ENCODE measurements at regions not wholly inside any gene's neighbourhood (a gene's known extent, or its start where the extent isn't known, plus 50 kb on each side); places are given as distances from the start of the nearest gene placed in this dataset.

- Histone ChIP-seq H3K4me2 (no peak overlapping the region), H3K4me3 (no peak overlapping the region), H3K36me3 (ENCODE audit: insufficient read depth) (peaks cover 22% of the 10 kb centered on the region), H3K27me3 (ENCODE audit: insufficient read depth) (no peaks in the 10 kb centered on the region), H3K9me2 (ENCODE audit: insufficient read depth) (peaks cover 3% of the 10 kb centered on the region; the same call in 1 of the 2 replicates), H3F3A (replicated peaks; ENCODE audit: low read depth) (no peaks in the 10 kb centered on the region), H3K79me2 (replicated peaks; ENCODE audit: insufficient read depth) (no peaks in the 10 kb centered on the region), H2AFZ (no peak overlapping the region), H3K27ac (ENCODE audit: low read depth) (no peak overlapping the region), H4K20me1 (replicated peaks; ENCODE audit: insufficient read depth) (no peaks in the 10 kb centered on the region), H3K4me1 (ENCODE audit: insufficient read depth) (no peaks in the 10 kb centered on the region)
- Mint-ChIP-seq H3K9me3 (peaks cover 44% of the 10 kb centered on the region), H3K36me3 (ENCODE audit: low read depth) (peaks cover 13% of the 10 kb centered on the region), H3K27ac (no peak overlapping the region), H3K27me3 (ENCODE audit: insufficient read depth, low read depth, poor library complexity) (no peaks in the 10 kb centered on the region), H3K4me3 (no peak overlapping the region), H3K4me1 (no peaks in the 10 kb centered on the region)
- TF ChIP-seq EZH2phosphoT487 (IDR thresholded peaks at IDR 0.05; ENCODE audit: unreplicated experiment), result no peak
- TF ChIP-seq REST (IDR thresholded peaks at IDR 0.05; ENCODE audit: unreplicated experiment), result no peak
- TF ChIP-seq ZNF331 (CRISPR knock-in tag; IDR thresholded peaks at IDR 0.05; ENCODE audit: low read depth), result no peak
- no peak for TF ChIP-seq POLR2AphosphoS5 (IDR thresholded peaks at IDR 0.05; ENCODE audit: low read depth)
- TF ChIP-seq NANOG (IDR thresholded peaks at IDR 0.05; ENCODE audit: borderline replicate concordance), result no peak
- no peak for TF ChIP-seq ETS1 (IDR thresholded peaks at IDR 0.05)
- TF ChIP-seq JUNB (IDR thresholded peaks at IDR 0.05; ENCODE audit: unreplicated experiment), result no peak
- ATAC-seq (no peak), DNase-seq (ENCODE audit: low spot score) (peak; percentile 21)
Measured at GRCh38 chr3:20451170-20451569, 265.2 kb upstream of the SGO1 start.

GRCh38 chr3:20450611-20451010 is 264.6 kb upstream of the SGO1 start:
- Histone ChIP-seq H3F3A (replicated peaks; ENCODE audit: low read depth) (no peaks in the 10 kb centered on the region), H3K27ac (ENCODE audit: low read depth) (no peak overlapping the region), H3K4me2 (no peak overlapping the region), H3K9me2 (ENCODE audit: insufficient read depth) (peaks cover 3% of the 10 kb centered on the region; the same call in 1 of the 2 replicates), H3K36me3 (ENCODE audit: insufficient read depth) (peaks cover 22% of the 10 kb centered on the region), H3K79me2 (replicated peaks; ENCODE audit: insufficient read depth) (no peaks in the 10 kb centered on the region), H3K27me3 (ENCODE audit: insufficient read depth) (no peaks in the 10 kb centered on the region), H4K20me1 (replicated peaks; ENCODE audit: insufficient read depth) (no peaks in the 10 kb centered on the region), H2AFZ (no peak overlapping the region), H3K4me1 (ENCODE audit: insufficient read depth) (no peaks in the 10 kb centered on the region), H3K4me3 (no peak overlapping the region)
- H3K27ac Mint-ChIP-seq, result no peak overlapping the region
- H3K27me3 Mint-ChIP-seq (ENCODE audit: insufficient read depth, low read depth, poor library complexity), result no peaks in the 10 kb centered on the region
- no peak for ATAC-seq
- no peak for DNase-seq (ENCODE audit: low spot score)
- no peak overlapping the region for H3K4me3 Mint-ChIP-seq
- H3K4me1 Mint-ChIP-seq, result no peaks in the 10 kb centered on the region
- peaks cover 13% of the 10 kb centered on the region for H3K36me3 Mint-ChIP-seq (ENCODE audit: low read depth)
- H3K9me3 Mint-ChIP-seq, result peaks cover 44% of the 10 kb centered on the region
- TF ChIP-seq NANOG (IDR thresholded peaks at IDR 0.05; ENCODE audit: borderline replicate concordance), result no peak
- TF ChIP-seq ZNF462 (CRISPR knock-in tag; IDR thresholded peaks at IDR 0.05), result no peak
